Tibial nerve (tissue), 3 donors: ENCODE measurements at regions not wholly inside any gene's neighbourhood (a gene's known extent, or its start where the extent isn't known, plus 50 kb on each side); places are given as distances from the start of the nearest gene placed in this dataset.

Experiments
- POLR2A ChIP-seq, 2 donors: fragments of 450-650 bp; IDR thresholded peaks; one replicate each; pipeline ENCODE4 v1.6.1; 2017; ENCODE audit warnings: antibody characterized with exemption in 2 of 2, mild to moderate bottlenecking in 2 of 2, moderate library complexity in 2 of 2
- TF ChIP-seq, protein P1 (sequence below), 5 experiments: fragments of 200-600 bp in 3 of 5; fragments of 450-650 bp in 2 of 5; sonication (generic) in 3 of 5; IDR thresholded peaks; one replicate each; pipeline ENCODE4 v1.5.1; 2016 to 2019; ENCODE audit warnings: antibody characterized with exemption in 5 of 5, mild to moderate bottlenecking in 3 of 5, moderate library complexity in 2 of 5

DNA sequence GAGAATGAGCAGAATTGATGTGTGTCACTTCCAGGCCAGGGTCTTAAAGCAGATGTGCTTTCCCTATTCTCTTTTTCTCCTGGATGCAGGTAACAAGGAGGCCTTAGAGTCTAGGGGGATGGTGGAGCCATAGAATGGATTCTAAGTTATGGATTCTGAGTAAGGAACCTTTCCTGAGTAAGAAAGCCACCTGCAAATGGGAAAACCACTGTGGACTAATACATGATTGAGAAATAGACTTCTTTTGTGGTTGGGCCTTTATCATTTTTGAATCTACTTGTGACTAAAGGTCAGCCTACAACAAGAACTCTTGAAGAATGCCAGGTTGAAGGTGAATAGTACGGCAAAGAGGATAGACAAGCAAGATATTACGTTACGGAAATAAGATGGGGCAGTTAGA, 116.1 kb downstream of the CDC7 start:
- TF ChIP-seq, protein P1, sequence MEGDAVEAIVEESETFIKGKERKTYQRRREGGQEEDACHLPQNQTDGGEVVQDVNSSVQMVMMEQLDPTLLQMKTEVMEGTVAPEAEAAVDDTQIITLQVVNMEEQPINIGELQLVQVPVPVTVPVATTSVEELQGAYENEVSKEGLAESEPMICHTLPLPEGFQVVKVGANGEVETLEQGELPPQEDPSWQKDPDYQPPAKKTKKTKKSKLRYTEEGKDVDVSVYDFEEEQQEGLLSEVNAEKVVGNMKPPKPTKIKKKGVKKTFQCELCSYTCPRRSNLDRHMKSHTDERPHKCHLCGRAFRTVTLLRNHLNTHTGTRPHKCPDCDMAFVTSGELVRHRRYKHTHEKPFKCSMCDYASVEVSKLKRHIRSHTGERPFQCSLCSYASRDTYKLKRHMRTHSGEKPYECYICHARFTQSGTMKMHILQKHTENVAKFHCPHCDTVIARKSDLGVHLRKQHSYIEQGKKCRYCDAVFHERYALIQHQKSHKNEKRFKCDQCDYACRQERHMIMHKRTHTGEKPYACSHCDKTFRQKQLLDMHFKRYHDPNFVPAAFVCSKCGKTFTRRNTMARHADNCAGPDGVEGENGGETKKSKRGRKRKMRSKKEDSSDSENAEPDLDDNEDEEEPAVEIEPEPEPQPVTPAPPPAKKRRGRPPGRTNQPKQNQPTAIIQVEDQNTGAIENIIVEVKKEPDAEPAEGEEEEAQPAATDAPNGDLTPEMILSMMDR (IDR thresholded peaks at IDR 0.05): no peak
- no peak for TF ChIP-seq POLR2A (IDR thresholded peaks at IDR 0.05)
